ENCODE measurements at regions not wholly inside any gene's neighbourhood (a gene's known extent, or its start where the extent isn't known, plus 50 kb on each side); places are given as distances from the start of the nearest gene placed in this dataset.

DNA sequence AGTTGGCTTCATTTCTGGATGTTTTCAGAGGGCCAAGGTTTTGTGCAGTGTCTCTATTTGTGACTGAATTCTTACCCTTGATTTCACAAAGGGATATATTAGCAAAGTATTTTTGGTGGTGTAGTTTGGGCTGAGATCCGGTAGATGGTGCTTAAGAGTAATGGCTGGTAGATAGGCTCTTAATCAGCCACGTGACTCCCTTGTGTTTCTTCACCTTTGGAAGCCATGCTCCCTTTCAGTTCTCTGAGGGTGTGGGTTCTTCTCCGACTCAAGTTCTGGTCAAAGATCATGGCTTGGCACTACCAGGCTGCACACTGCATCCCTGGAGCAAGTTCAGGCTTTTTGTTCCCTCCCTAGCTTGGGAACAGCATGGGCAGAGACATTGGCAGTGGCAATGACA is 887.3 kb downstream of the CDH8 start:
- ChIA-PET CTCF (ENCODE audit: low intra/inter-chr PET ratio, low total read pairs) (no interaction called here), POLR2A (no interaction called here)
- peaks cover 80% of the 10 kb centered on the region for H3K9me3 ChIP-seq (ENCODE audit: low read length)
- H3K27ac ChIP-seq (ENCODE audit: extremely low read length, insufficient read depth, low read length) = no peak overlapping the region
- H3K36me3 ChIP-seq (replicated peaks in 1 of 2; ENCODE audit: control insufficient read depth in 1 of 2, insufficient read depth in 2 of 2, low read length in 2 of 2) = no peaks in the 10 kb centered on the region
- no peak overlapping the region for H3K9ac ChIP-seq (ENCODE audit: insufficient read depth, low read depth, low read length)
- DNase-seq (ENCODE audit: low spot score) (peak; percentile 7), ATAC-seq (no peak), FAIRE-seq (no peak)
- intact Hi-C loops (cut with micrococcal nuclease; ENCODE audit: unreplicated experiment) (no loop called here), in situ Hi-C loops (cut with HindIII; ENCODE audit: extremely low pct_ligation_motif_present, low pct_unique_long_range_greater_than_20kb) (no loop called here)
- no peaks in the 10 kb centered on the region for H3K4me1 ChIP-seq (ENCODE audit: insufficient read depth, low read length)
- H3K4me3 ChIP-seq (replicated peaks in 1 of 3; ENCODE audit: insufficient read depth in 1 of 3, low read depth in 2 of 3, low read length in 3 of 3) = no peak overlapping the region
- H3K4me2 ChIP-seq (ENCODE audit: low read depth, low read length) = no peak overlapping the region
- no peak overlapping the region for H2AFZ ChIP-seq (ENCODE audit: low read length)
- no peaks in the 10 kb centered on the region for H4K20me1 ChIP-seq (ENCODE audit: insufficient read depth, low read length)
- no TSS peak for BruUV-seq (replicated peaks)
- no peaks in the 10 kb centered on the region for H3K27me3 ChIP-seq (ENCODE audit: control insufficient read depth in 1 of 2, insufficient read depth in 2 of 2, low read length in 2 of 2)
- H3K79me2 ChIP-seq (ENCODE audit: insufficient read depth, low read length) = no peaks in the 10 kb centered on the region
- 3% methylated on average over 3 of the region's 3 CpGs for WGBS (ENCODE audit: low lambda C conversion rate)
- no peak for TF ChIP-seq SPEN (CRISPR knock-in tag; IDR thresholded peaks at IDR 0.05; ENCODE audit: low read depth)
- TF ChIP-seq, protein P1, sequence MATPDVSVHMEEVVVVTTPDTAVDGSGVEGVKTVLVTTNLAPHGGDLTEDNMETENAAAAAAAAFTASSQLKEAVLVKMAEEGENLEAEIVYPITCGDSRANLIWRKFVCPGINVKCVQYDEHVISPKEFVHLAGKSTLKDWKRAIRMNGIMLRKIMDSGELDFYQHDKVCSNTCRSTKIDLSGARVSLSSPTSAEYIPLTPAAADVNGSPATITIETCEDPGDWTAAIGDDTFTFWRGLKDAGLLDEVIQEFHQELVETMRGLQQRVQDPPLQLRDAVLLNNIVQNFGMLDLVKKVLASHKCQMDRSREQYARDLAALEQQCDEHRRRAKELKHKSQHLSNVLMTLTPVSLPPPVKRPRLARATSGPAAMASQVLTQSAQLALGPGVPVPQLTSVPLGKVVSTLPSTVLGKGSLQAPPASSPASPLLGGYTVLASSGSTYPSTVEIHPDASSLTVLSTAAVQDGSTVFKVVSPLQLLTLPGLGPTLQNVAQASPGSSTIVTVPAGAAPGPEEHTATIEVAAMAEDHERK (CRISPR knock-in tag; IDR thresholded peaks at IDR 0.05; ENCODE audit: low read depth) = no peak
- no peak for TF ChIP-seq FOXM1 (CRISPR knock-in tag; IDR thresholded peaks at IDR 0.05)
- TF ChIP-seq TSC22D2 (CRISPR knock-in tag; IDR thresholded peaks at IDR 0.05; ENCODE audit: borderline replicate concordance) = no peak
- TF ChIP-seq, protein P2, sequence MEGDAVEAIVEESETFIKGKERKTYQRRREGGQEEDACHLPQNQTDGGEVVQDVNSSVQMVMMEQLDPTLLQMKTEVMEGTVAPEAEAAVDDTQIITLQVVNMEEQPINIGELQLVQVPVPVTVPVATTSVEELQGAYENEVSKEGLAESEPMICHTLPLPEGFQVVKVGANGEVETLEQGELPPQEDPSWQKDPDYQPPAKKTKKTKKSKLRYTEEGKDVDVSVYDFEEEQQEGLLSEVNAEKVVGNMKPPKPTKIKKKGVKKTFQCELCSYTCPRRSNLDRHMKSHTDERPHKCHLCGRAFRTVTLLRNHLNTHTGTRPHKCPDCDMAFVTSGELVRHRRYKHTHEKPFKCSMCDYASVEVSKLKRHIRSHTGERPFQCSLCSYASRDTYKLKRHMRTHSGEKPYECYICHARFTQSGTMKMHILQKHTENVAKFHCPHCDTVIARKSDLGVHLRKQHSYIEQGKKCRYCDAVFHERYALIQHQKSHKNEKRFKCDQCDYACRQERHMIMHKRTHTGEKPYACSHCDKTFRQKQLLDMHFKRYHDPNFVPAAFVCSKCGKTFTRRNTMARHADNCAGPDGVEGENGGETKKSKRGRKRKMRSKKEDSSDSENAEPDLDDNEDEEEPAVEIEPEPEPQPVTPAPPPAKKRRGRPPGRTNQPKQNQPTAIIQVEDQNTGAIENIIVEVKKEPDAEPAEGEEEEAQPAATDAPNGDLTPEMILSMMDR (CRISPR knock-in tag; IDR thresholded peaks at IDR 0.05) = peak; percentile 9; the same call in 1 of the 2 replicates
- TF ChIP-seq, protein P3, sequence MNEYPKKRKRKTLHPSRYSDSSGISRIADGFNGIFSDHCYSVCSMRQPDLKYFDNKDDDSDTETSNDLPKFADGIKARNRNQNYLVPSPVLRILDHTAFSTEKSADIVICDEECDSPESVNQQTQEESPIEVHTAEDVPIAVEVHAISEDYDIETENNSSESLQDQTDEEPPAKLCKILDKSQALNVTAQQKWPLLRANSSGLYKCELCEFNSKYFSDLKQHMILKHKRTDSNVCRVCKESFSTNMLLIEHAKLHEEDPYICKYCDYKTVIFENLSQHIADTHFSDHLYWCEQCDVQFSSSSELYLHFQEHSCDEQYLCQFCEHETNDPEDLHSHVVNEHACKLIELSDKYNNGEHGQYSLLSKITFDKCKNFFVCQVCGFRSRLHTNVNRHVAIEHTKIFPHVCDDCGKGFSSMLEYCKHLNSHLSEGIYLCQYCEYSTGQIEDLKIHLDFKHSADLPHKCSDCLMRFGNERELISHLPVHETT (CRISPR knock-in tag; conservative IDR thresholded peaks at IDR 0.05) = no peak
- TF ChIP-seq TP53 (CRISPR knock-in tag; conservative IDR thresholded peaks at IDR 0.05) = no peak
- TF ChIP-seq PHF8 (CRISPR knock-in tag; IDR thresholded peaks at IDR 0.05) = no peak
- TF ChIP-seq RBAK (CRISPR knock-in tag; IDR thresholded peaks at IDR 0.05) = no peak
- no peak for TF ChIP-seq ZSCAN12 (CRISPR knock-in tag; IDR thresholded peaks at IDR 0.05)
- TF ChIP-seq POLR2AphosphoS5 (IDR thresholded peaks at IDR 0.05; ENCODE audit: low read depth, low read length) = no peak
- TF ChIP-seq ZNF720 (CRISPR knock-in tag; IDR thresholded peaks at IDR 0.05) = no peak
- TF ChIP-seq MZF1 (CRISPR knock-in tag; IDR thresholded peaks at IDR 0.05; ENCODE audit: borderline replicate concordance) = no peak
- TF ChIP-seq ZFP62 (CRISPR knock-in tag; IDR thresholded peaks at IDR 0.05) = no peak
- TF ChIP-seq STAG1 (CRISPR knock-in tag; IDR thresholded peaks at IDR 0.05) = 0 out of 2 replicates have a peak, but pooled peaks have one; percentile 15
- TF ChIP-seq, protein P4, sequence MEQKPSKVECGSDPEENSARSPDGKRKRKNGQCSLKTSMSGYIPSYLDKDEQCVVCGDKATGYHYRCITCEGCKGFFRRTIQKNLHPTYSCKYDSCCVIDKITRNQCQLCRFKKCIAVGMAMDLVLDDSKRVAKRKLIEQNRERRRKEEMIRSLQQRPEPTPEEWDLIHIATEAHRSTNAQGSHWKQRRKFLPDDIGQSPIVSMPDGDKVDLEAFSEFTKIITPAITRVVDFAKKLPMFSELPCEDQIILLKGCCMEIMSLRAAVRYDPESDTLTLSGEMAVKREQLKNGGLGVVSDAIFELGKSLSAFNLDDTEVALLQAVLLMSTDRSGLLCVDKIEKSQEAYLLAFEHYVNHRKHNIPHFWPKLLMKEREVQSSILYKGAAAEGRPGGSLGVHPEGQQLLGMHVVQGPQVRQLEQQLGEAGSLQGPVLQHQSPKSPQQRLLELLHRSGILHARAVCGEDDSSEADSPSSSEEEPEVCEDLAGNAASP (CRISPR knock-in tag; IDR thresholded peaks at IDR 0.05; ENCODE audit: borderline replicate concordance) = no peak
- TF ChIP-seq TCF7L2 (IDR thresholded peaks at IDR 0.05; ENCODE audit: low read depth, low read length) = no peak
- TF ChIP-seq ZNF567 (CRISPR knock-in tag; IDR thresholded peaks at IDR 0.05; ENCODE audit: borderline replicate concordance) = no peak
- no peak for TF ChIP-seq IRF2 (CRISPR knock-in tag; IDR thresholded peaks at IDR 0.05)
- no peak for TF ChIP-seq FOXP1 (IDR thresholded peaks at IDR 0.05)
- TF ChIP-seq FOXP1 (CRISPR knock-in tag; IDR thresholded peaks at IDR 0.05) = no peak

Measured in HepG2 (cell line).